ENCODE measurements at regions not wholly inside any gene's neighbourhood (a gene's known extent, or its start where the extent isn't known, plus 50 kb on each side); places are given as distances from the start of the nearest gene placed in this dataset.

DNA sequence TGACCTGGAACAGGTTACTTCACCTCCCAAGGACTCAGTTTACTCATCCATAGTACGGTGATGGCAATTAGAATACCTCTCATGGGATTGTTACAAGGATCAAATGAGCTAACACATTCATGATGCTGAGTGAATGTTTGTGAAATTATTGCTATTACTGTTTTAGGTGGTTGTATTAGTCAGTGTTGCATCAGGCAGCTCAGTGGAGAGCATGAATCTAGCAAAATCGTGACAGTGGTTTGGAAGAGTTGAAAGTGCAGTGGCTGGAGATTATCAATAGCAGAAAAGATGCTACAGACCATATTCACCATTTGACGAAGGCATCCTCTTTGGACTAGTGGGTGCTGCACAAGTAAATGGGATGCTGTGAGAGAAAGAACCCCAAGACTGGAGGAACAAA, 50.4 kb upstream of the CTNNBL1 start:
- no peak overlapping the region for H3K27ac ChIP-seq (ENCODE audit: low read depth in 1 of 2, low read length in 2 of 2)
- H3K4me3 ChIP-seq (ENCODE audit: low read length in 2 of 2) = no peak overlapping the region
- WGBS, 2 donors = 65 to 67% methylated on average over 3 of the region's 3 CpGs
- H3K4me1 ChIP-seq (ENCODE audit: control insufficient read depth in 1 of 2, insufficient read depth in 2 of 2, low read length in 2 of 2) = no peaks in the 10 kb centered on the region
- no peak for DNase-seq
- H3K27me3 ChIP-seq (ENCODE audit: control insufficient read depth in 1 of 2, insufficient read depth in 2 of 2, low read length in 1 of 2) = no peaks in the 10 kb centered on the region
- H3K36me3 ChIP-seq (ENCODE audit: control insufficient read depth in 1 of 2, insufficient read depth in 2 of 2, low read length in 1 of 2) = no peaks in the 10 kb centered on the region
- no peak for ATAC-seq (ENCODE audit: low FRiP score)
- intact Hi-C loops (cut with DNase I) = no loop called here
- H3K9me3 ChIP-seq (ENCODE audit: control insufficient read depth, low read length) = no peaks in the 10 kb centered on the region

DNA sequence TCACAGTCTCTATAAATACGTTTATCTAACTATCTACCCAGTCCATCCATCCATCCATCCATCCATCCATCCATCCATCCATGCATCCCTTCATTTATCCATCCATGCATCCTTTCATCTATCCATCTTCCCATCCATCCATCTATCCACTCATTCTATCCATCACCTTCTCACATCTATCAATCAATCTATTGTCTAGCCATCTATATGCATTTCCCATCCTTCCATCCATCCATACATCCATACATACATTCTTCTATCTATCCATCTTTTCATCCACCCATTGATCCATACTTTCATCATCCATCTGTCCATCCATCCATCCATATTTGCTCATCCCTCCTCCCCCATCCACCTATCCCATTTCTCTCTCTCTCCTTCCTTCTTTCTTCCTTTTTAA, 51.6 kb upstream of the CTNNBL1 start:
- Histone ChIP-seq H3K27me3 (ENCODE audit: control insufficient read depth in 1 of 2, insufficient read depth in 2 of 2, low read length in 1 of 2) (no peaks in the 10 kb centered on the region), H3K36me3 (ENCODE audit: control insufficient read depth in 1 of 2, insufficient read depth in 2 of 2, low read length in 1 of 2) (no peaks in the 10 kb centered on the region), H3K27ac (ENCODE audit: low read depth in 1 of 2, low read length in 2 of 2) (no peak overlapping the region), H3K4me3 (ENCODE audit: low read length in 2 of 2) (no peak overlapping the region), H3K9me3 (ENCODE audit: control insufficient read depth, low read length) (no peaks in the 10 kb centered on the region), H3K4me1 (ENCODE audit: control insufficient read depth in 1 of 2, insufficient read depth in 2 of 2, low read length in 2 of 2) (no peaks in the 10 kb centered on the region)
- intact Hi-C loops (cut with DNase I) = no loop called here
- 67 to 70% methylated on average over 1 of the region's 1 CpG for WGBS, 2 donors
- DNase-seq = no peak
- no peak for ATAC-seq (ENCODE audit: low FRiP score)

DNA sequence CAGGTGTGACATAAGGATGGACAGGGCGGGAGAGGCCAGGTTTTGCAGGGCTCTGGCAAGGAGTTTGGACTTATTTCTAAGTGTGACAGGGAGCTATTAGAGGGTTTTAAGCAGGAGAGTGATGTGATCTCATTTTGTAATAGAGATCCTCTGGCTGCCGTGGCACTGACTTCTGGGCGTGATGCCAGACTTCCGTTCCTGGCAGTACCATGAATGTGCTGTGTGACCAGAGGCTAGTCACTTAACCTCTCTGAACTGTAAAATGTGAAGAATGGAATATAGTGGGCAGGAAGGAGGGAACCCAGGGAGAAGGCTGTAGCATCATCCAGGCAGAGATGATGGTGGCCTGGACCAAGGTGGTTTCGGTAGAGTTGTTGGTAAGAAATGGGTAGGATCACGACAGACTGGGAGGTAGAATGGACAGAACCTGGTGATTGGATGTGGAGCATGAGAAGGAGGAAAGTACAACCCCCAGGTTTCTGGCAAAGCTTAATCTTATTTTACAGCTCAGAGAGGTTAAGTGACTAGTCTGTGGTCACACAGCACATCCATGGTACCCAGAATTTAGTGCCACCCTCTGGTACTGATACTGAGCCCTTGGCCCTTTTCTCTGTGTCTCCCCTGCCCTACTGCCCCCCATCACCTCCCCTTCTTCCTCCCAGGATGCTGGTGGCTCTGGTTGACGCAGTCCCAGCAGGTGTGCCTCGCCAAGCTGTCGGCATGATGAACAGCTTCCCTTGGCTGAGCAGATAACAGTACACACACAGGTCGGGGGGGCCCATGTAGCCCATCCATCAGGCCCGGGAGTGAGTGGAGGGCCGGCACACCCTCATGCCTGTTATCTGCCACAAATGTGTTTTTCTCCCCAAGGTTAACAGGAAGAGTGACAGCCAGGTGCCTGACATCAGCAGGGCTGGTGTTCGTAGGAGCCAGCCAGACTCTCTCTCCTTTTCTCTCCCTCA, 52.9 kb upstream of the CTNNBL1 start:
- Histone ChIP-seq H3K4me3 (ENCODE audit: low read length in 2 of 2) (no peak overlapping the region), H3K9me3 (ENCODE audit: control insufficient read depth, low read length) (no peaks in the 10 kb centered on the region), H3K27me3 (ENCODE audit: control insufficient read depth in 1 of 2, insufficient read depth in 2 of 2, low read length in 1 of 2) (no peaks in the 10 kb centered on the region), H3K36me3 (ENCODE audit: control insufficient read depth in 1 of 2, insufficient read depth in 2 of 2, low read length in 1 of 2) (no peaks in the 10 kb centered on the region), H3K27ac (ENCODE audit: low read depth in 1 of 2, low read length in 2 of 2) (no peak overlapping the region), H3K4me1 (ENCODE audit: control insufficient read depth in 1 of 2, insufficient read depth in 2 of 2, low read length in 2 of 2) (no peaks in the 10 kb centered on the region)
- DNase-seq (no peak), ATAC-seq (ENCODE audit: low FRiP score) (no peak)
- intact Hi-C loops (cut with DNase I) = no loop called here
- 42 to 49% methylated on average over 13 of the region's 13 CpGs for WGBS, 2 donors

DNA sequence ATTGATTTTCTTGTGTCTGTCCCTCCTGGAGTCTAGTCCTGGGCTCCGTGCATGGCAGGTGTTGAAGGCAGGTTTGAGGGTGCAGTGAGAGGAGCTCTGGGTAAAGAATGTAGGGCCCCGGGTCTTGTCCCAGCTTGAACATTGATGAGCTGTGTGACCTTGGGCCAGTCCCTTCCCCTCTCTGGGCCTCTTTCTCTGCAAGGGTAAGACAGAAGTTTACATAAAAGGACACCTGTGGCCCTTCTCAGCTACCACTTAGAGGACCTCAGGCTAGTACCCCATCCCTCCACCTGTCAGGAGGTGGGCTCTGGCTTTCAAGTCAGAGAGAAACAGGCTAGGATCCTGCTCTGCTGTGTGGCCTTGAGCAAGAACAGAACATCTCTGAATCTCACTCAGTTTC, 55.3 kb upstream of the CTNNBL1 start:
- 78 to 86% methylated on average over 2 of the region's 2 CpGs for WGBS, 2 donors
- no peaks in the 10 kb centered on the region for H3K27me3 ChIP-seq (ENCODE audit: control insufficient read depth in 1 of 2, insufficient read depth in 2 of 2, low read length in 1 of 2)
- H3K27ac ChIP-seq (ENCODE audit: low read depth in 1 of 2, low read length in 2 of 2) = no peak overlapping the region
- no peak for DNase-seq
- intact Hi-C loops (cut with DNase I) = no loop called here
- H3K9me3 ChIP-seq (ENCODE audit: control insufficient read depth, low read length) = peaks cover 4% of the 10 kb centered on the region
- no peak overlapping the region for H3K4me3 ChIP-seq (ENCODE audit: low read length in 2 of 2)
- no peaks in the 10 kb centered on the region for H3K4me1 ChIP-seq (ENCODE audit: control insufficient read depth in 1 of 2, insufficient read depth in 2 of 2, low read length in 2 of 2)
- H3K36me3 ChIP-seq (ENCODE audit: control insufficient read depth in 1 of 2, insufficient read depth in 2 of 2, low read length in 1 of 2) = no peaks in the 10 kb centered on the region
- ATAC-seq (ENCODE audit: low FRiP score) = no peak

DNA sequence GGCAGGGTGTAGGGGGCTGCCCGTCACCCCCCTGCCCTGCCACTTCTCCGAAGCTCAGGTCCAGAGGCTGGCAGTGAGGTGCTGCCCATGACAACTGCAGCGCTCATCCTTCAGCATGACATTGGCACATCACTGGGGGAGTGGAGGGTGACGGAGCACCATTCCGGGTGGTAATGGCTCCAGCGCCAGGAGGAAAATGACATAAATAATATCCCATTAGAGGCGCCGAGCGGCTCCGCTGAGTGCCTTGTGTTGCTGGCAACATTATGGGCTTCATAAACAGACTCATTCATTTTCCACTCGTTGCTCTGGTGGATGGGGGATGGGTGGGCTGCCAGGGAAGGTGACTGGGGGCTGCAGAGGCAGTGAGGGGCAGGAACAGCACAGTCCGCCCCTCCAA, 56.9 kb upstream of the CTNNBL1 start:
- no peak overlapping the region for H3K27ac ChIP-seq (ENCODE audit: low read depth in 1 of 2, low read length in 2 of 2)
- ATAC-seq (ENCODE audit: low FRiP score) (no peak), DNase-seq (no peak)
- intact Hi-C loops (cut with DNase I) = no loop called here
- H3K36me3 ChIP-seq (ENCODE audit: control insufficient read depth in 1 of 2, insufficient read depth in 2 of 2, low read length in 1 of 2) = no peaks in the 10 kb centered on the region
- H3K9me3 ChIP-seq (ENCODE audit: control insufficient read depth, low read length) = peaks cover 5% of the 10 kb centered on the region
- H3K27me3 ChIP-seq (ENCODE audit: control insufficient read depth in 1 of 2, insufficient read depth in 2 of 2, low read length in 1 of 2) = no peaks in the 10 kb centered on the region
- H3K4me3 ChIP-seq (ENCODE audit: low read length in 2 of 2) = no peak overlapping the region
- H3K4me1 ChIP-seq (ENCODE audit: control insufficient read depth in 1 of 2, insufficient read depth in 2 of 2, low read length in 2 of 2) = no peaks in the 10 kb centered on the region
- WGBS, 2 donors = 76 to 82% methylated on average over 12 of the region's 12 CpGs

DNA sequence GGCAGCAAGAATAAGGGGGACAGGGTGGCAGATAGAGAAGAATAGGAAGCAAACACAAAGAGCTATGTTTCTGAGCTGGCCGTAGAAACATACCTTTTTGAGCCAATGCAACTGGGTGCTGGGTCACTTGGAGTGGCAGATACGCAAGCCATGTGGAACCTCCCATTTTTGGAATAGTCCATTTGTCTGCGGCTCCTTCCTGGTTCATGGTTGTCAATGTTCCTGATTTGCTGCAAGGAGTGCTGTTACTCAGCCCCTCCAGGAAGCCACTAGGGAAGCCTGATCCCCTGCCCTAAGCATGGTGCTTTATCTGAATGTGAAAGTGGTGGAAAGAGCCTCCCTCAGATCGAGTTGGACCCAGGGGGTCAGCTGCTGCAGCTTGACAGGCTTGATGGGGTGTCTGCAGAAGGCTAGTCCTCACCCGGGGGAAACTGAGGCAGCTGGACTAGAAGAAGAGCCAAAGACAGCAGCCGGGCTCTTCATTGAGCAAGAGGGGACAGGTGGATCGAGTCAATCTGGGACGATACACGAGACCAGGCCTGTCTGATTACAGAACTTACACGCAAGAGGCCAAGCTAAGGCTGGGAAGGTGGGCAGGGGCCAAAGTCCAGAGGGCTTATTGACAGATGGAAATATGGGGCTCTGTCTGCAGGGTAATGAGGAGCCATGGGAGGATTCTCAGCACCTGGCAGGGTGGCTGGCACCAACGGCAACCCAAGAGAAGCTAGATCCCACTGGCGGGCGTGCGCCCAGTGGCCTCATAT, 57.4 kb upstream of the CTNNBL1 start:
- intact Hi-C loops (cut with DNase I) = no loop called here
- Histone ChIP-seq H3K4me1 (ENCODE audit: control insufficient read depth in 1 of 2, insufficient read depth in 2 of 2, low read length in 2 of 2) (no peaks in the 10 kb centered on the region), H3K4me3 (ENCODE audit: low read length in 2 of 2) (no peak overlapping the region), H3K36me3 (ENCODE audit: control insufficient read depth in 1 of 2, insufficient read depth in 2 of 2, low read length in 1 of 2) (no peaks in the 10 kb centered on the region), H3K9me3 (ENCODE audit: control insufficient read depth, low read length) (peaks cover 5% of the 10 kb centered on the region), H3K27ac (ENCODE audit: low read depth in 1 of 2, low read length in 2 of 2) (no peak overlapping the region), H3K27me3 (ENCODE audit: control insufficient read depth in 1 of 2, insufficient read depth in 2 of 2, low read length in 1 of 2) (peaks cover 0 to 2% of the 10 kb centered on the region in 2 donors)
- WGBS, 2 donors = 72 to 88% methylated on average over 12 to 14 of the region's 14 CpGs
- no peak for ATAC-seq (ENCODE audit: low FRiP score)
- no peak for DNase-seq

DNA sequence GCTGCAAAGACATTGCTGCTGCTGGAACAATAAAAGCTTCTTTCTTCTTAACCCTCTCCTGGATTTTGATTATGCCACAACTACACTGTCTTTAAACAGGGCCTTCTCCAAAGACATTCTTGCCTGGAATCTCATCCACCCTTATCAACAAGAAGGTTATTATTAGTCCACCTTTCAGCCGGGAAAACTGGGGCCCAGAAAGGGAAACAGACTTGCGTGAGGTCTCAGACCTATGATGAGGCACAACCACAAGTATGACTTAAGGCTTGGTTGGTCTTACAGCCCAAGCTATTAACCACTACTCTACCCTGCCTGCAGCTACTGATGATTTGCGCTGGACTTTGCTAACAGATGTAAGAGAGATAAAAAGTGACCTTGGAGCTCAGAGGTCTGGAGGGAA, 62.8 kb upstream of the CTNNBL1 start:
- no peak for DNase-seq
- Histone ChIP-seq H3K4me3 (ENCODE audit: low read length in 2 of 2) (no peak overlapping the region), H3K27ac (ENCODE audit: low read depth in 1 of 2, low read length in 2 of 2) (no peak overlapping the region), H3K9me3 (ENCODE audit: control insufficient read depth, low read length) (peaks cover 5% of the 10 kb centered on the region), H3K27me3 (ENCODE audit: control insufficient read depth in 1 of 2, insufficient read depth in 2 of 2, low read length in 1 of 2) (peaks cover 0 to 2% of the 10 kb centered on the region in 2 donors), H3K4me1 (ENCODE audit: control insufficient read depth in 1 of 2, insufficient read depth in 2 of 2, low read length in 2 of 2) (no peaks in the 10 kb centered on the region), H3K36me3 (ENCODE audit: control insufficient read depth in 1 of 2, insufficient read depth in 2 of 2, low read length in 1 of 2) (no peaks in the 10 kb centered on the region)
- ATAC-seq (ENCODE audit: low FRiP score) = no peak
- WGBS, 2 donors = 37 to 39% methylated on average over 3 of the region's 3 CpGs
- intact Hi-C loops (cut with DNase I) = no loop called here

DNA sequence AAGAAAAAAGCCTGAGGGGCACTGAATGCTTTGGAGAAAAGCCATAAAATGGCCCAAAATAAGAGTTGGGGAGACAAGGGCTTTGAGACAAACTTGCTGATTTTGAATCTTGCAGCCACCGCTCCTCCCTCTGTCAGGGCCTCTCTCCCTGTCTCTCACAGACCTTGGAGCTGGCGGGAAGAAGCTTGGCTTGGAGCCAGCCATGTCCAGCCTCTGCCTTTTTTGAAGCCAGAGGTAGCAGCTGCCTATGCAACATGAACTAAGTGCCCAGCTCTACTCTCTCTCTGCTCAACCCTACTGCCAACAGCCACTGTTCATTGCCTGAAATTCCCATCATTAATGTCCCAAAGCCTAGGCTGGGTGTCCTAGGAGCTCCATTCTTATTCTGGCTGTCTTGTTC, 63.7 kb upstream of the CTNNBL1 start:
- intact Hi-C loops (cut with DNase I) = no loop called here
- H3K27me3 ChIP-seq (ENCODE audit: control insufficient read depth in 1 of 2, insufficient read depth in 2 of 2, low read length in 1 of 2) = peaks cover 0 to 2% of the 10 kb centered on the region in 2 donors
- H3K9me3 ChIP-seq (ENCODE audit: control insufficient read depth, low read length) = peaks cover 5% of the 10 kb centered on the region
- ATAC-seq (ENCODE audit: low FRiP score) (no peak), DNase-seq (no peak)
- no peaks in the 10 kb centered on the region for H3K36me3 ChIP-seq (ENCODE audit: control insufficient read depth in 1 of 2, insufficient read depth in 2 of 2, low read length in 1 of 2)
- no peaks in the 10 kb centered on the region for H3K4me1 ChIP-seq (ENCODE audit: control insufficient read depth in 1 of 2, insufficient read depth in 2 of 2, low read length in 2 of 2)
- no peak overlapping the region for H3K27ac ChIP-seq (ENCODE audit: low read depth in 1 of 2, low read length in 2 of 2)
- H3K4me3 ChIP-seq (ENCODE audit: low read length in 2 of 2) = no peak overlapping the region
- WGBS, 2 donors = 20 to 24% methylated on average over 2 of the region's 2 CpGs

DNA sequence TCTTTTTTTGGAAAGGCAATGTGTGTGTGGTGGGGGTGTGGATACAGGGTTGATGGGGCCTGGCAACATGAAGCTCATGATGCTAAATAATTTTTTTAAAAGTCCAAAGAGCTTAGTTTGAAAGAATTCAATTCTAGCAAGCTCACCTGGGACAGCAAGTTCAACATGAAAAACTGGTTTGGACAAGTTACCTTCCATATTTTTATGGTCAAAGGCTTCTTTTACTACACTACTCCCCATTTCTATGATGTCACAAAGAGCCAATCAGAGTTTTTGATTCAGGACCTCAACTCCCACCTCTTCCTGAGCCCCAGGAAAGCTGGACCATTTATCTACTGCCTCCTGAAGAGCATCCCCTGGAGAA, 66.1 kb upstream of the CTNNBL1 start:
- intact Hi-C loops (cut with DNase I) = no loop called here
- H3K27ac ChIP-seq (ENCODE audit: low read depth in 1 of 2, low read length in 2 of 2) = no peak overlapping the region
- ATAC-seq (ENCODE audit: low FRiP score) = no peak
- peaks cover 0 to 2% of the 10 kb centered on the region in 2 donors for H3K27me3 ChIP-seq (ENCODE audit: control insufficient read depth in 1 of 2, insufficient read depth in 2 of 2, low read length in 1 of 2)
- no peaks in the 10 kb centered on the region for H3K4me1 ChIP-seq (ENCODE audit: control insufficient read depth in 1 of 2, insufficient read depth in 2 of 2, low read length in 2 of 2)
- H3K4me3 ChIP-seq (ENCODE audit: low read length in 2 of 2) = no peak overlapping the region
- no peaks in the 10 kb centered on the region for H3K36me3 ChIP-seq (ENCODE audit: control insufficient read depth in 1 of 2, insufficient read depth in 2 of 2, low read length in 1 of 2)
- H3K9me3 ChIP-seq (ENCODE audit: control insufficient read depth, low read length) = peaks cover 1% of the 10 kb centered on the region
- no peak for DNase-seq

All from aorta (tissue), 5 donors.